Adrenal gland (tissue), 5 donors: ENCODE measurements at regions not wholly inside any gene's neighbourhood (a gene's known extent, or its start where the extent isn't known, plus 50 kb on each side); places are given as distances from the start of the nearest gene placed in this dataset.

Source experiments
- CTCF ChIP-seq, 6 experiments: fragments of 450-650 bp in 4 of 6; fragments of 200-600 bp in 2 of 6; sonication (generic) in 1 of 6; IDR thresholded peaks; 1 replicate in 5 of 6; 2 replicates in 1 of 6; pipeline versions ENCODE4 v1.5.1 to v1.8.0; 2016 to 2021; ENCODE audit warnings: antibody characterized with exemption in 6 of 6, mild to moderate bottlenecking in 2 of 6, moderate library complexity in 1 of 6
- POLR2A ChIP-seq, 2 donors: fragments of 450-650 bp; IDR thresholded peaks; one replicate each; pipeline ENCODE4 v1.6.1; 2017; ENCODE audit warnings: antibody characterized with exemption in 2 of 2, mild to moderate bottlenecking in 2 of 2, moderate library complexity in 1 of 2
- donor health status: DM: no; HTN: no; CAD: no.

GRCh38 chr20:1807394-1807793, 87.8 kb upstream of the SIRPA start:
- TF ChIP-seq POLR2A (IDR thresholded peaks at IDR 0.05), result no peak
- TF ChIP-seq CTCF (IDR thresholded peaks at IDR 0.05), result no peak
